Adipocyte (in vitro differentiated cells): ENCODE measurements at regions not wholly inside any gene's neighbourhood (a gene's known extent, or its start where the extent isn't known, plus 50 kb on each side); places are given as distances from the start of the nearest gene placed in this dataset.

Source experiments
- DNase-seq: peaks from one replicate; pipeline ENCODE4 v3.0.0-alpha.2; 2015; ENCODE audit warnings: low read depth
- H3K27me3 ChIP-seq: replicated peaks from 2 replicates; pipeline ENCODE4 v1.7.0; 2013; ENCODE audit warnings: mild to moderate bottlenecking, low read length, moderate library complexity; ENCODE audit not compliant: control insufficient read depth, insufficient read depth
- H3K36me3 ChIP-seq: 2 replicates; pipeline ENCODE4 v1.7.0; 2013; ENCODE audit warnings: low read length, mild to moderate bottlenecking, moderate library complexity; ENCODE audit not compliant: control insufficient read depth, insufficient read depth, severe bottlenecking
- H3K4me1 ChIP-seq: 2 replicates; pipeline ENCODE4 v1.7.0; 2013; ENCODE audit warnings: mild to moderate bottlenecking, low read length, moderate library complexity; ENCODE audit not compliant: control insufficient read depth, insufficient read depth
- H3K4me3 ChIP-seq: 2 replicates; pipeline ENCODE4 v1.7.0; 2013; ENCODE audit warnings: mild to moderate bottlenecking, low read length, moderate library complexity
- H3K9ac ChIP-seq: 2 replicates; pipeline ENCODE4 v1.7.0; 2013; ENCODE audit warnings: mild to moderate bottlenecking, low read length, moderate library complexity
- H3K9me3 ChIP-seq: 2 replicates; pipeline ENCODE4 v1.7.0; 2013; ENCODE audit warnings: mild to moderate bottlenecking, low read length, moderate library complexity; ENCODE audit not compliant: control insufficient read depth

DNA sequence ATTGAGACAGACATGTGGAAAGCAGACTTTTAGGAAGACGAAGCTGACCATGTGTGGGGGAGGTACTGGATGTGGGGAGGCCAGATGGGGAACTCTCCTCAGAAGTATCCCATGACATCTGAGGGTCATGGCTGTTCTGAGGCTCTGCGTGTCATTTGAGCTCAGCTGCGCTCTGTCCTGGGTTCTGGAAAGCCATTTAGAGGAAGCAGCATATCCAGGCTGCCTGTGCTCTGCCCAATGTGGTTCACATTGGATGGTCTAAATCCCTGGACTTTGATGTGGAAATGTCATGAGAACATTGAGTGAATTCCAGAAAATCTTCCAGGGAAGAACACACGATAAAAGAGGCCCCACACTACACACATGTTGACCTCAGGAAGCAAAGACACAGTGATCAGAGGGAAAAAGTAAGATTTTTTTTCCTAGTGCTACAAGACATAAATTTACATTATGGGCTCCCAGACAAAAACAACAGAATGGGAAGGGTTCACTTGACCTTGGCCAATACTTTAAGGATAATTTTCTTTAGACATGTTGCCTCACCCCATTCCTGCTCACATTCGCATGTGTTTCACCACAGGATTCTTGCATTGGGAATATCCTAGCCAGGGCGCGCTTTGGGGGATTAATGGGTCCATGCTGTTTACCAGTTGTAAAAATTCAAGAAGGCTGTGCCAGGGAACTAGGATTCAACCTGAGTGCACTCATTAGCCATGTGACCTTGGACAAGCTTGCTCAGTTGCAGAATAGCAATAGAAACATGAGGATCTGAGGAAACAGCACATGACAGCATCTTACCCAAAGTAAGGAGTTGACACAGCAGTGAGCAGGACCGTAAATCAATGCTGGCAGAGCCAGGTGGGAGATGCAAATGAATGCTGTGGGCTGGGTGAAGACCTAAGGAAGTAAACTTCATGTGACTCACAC is 73.2 kb upstream of the C1QTNF7 start:
- Histone ChIP-seq H3K36me3 (no peaks in the 10 kb centered on the region), H3K9me3 (no peaks in the 10 kb centered on the region), H3K4me1 (no peaks in the 10 kb centered on the region), H3K27me3 (peaks cover 2% of the 10 kb centered on the region), H3K4me3 (no peak overlapping the region), H3K9ac (no peak overlapping the region)
- DNase-seq: peak; percentile 48

DNA sequence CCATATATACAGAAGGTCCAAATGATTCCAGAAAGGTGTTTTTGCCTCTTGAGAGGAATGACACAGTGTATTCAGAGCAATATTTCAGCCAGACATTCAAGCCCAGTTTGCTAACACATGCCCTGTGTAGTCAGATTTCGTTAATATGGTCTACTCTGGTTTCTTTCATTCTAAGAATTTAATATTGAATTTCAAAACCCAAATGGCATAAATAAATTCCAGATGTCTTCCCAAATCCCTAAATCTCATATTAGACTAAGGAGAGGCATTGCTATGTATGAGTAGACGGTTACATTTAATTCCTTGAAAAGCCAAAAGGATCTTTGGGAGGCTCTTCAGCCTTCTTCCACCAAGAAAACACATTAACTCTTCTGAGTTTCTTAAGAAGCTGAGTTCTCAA is 66.3 kb upstream of the C1QTNF7 start:
- H3K4me3 ChIP-seq: no peak overlapping the region
- peak; percentile 83 for DNase-seq
- no peaks in the 10 kb centered on the region for H3K27me3 ChIP-seq
- H3K36me3 ChIP-seq: no peaks in the 10 kb centered on the region
- H3K9ac ChIP-seq: no peak overlapping the region
- H3K4me1 ChIP-seq: no peaks in the 10 kb centered on the region
- no peaks in the 10 kb centered on the region for H3K9me3 ChIP-seq

DNA sequence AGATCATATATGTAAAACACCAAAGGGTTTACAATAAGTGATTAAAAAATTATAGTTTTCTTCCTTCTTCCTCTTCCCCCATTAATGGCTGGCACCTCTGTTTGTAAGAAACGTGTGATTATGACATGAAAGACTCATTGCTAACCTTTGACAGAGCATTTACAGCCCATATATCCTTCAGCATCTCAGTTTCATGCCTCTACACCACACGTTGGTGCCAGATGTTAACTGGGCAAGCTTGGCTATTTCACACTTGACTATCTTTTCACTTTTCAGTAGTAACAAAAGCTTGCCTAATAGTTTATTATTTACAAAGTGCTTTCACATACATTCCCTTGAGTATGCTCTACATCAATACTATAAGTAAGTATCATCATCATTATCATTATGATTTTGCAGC is 65.3 kb upstream of the C1QTNF7 start:
- no peaks in the 10 kb centered on the region for H3K27me3 ChIP-seq

DNA sequence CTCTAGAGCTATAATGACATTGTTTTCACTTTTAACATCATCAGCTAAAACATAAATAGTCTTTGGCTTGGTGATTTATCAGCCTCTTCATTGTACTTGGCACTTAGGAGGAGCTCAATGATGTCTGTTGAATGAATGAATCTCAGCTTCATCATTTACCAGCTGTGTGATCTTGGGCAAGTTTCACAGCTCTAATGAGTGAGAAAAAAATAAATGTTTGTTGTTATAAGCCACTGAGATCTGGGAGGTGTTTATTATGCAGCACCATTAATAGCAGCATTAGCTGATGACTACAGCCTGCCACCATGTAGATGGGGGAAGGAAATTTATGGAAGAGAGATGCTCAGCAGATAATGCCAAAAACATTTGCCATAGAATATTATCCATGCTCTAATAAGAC is 63.6 kb upstream of the C1QTNF7 start:
- H3K9me3 ChIP-seq: no peaks in the 10 kb centered on the region
- H3K4me3 ChIP-seq: no peak overlapping the region
- H3K36me3 ChIP-seq: no peaks in the 10 kb centered on the region
- DNase-seq: no peak
- H3K27me3 ChIP-seq: no peaks in the 10 kb centered on the region
- no peak overlapping the region for H3K9ac ChIP-seq
- peaks cover 6% of the 10 kb centered on the region for H3K4me1 ChIP-seq

More for the DNA sequence above, 65.3 kb upstream of the C1QTNF7 start:
- no peaks in the 10 kb centered on the region for H3K36me3 ChIP-seq
- no peaks in the 10 kb centered on the region for H3K4me1 ChIP-seq
- no peak overlapping the region for H3K9ac ChIP-seq
- DNase-seq: no peak
- H3K4me3 ChIP-seq: no peak overlapping the region
- no peaks in the 10 kb centered on the region for H3K9me3 ChIP-seq

GRCh38 chr4:15365641-15366040 is 62.2 kb upstream of the C1QTNF7 start:
- Histone ChIP-seq H3K9ac (no peak overlapping the region), H3K36me3 (no peaks in the 10 kb centered on the region), H3K27me3 (no peaks in the 10 kb centered on the region), H3K4me3 (no peak overlapping the region), H3K9me3 (no peaks in the 10 kb centered on the region), H3K4me1 (peaks cover 7% of the 10 kb centered on the region)
- DNase-seq: no peak

GRCh38 chr4:15366721-15367120 is 61.1 kb upstream of the C1QTNF7 start:
- Histone ChIP-seq H3K9me3 (no peaks in the 10 kb centered on the region), H3K4me1 (peaks cover 7% of the 10 kb centered on the region), H3K4me3 (no peak overlapping the region), H3K9ac (no peak overlapping the region), H3K27me3 (no peaks in the 10 kb centered on the region), H3K36me3 (no peaks in the 10 kb centered on the region)
- DNase-seq: no peak

- H3K9ac ChIP-seq: no peak overlapping the region
- peak; percentile 68 for DNase-seq
- H3K4me3 ChIP-seq: no peak overlapping the region
- H3K36me3 ChIP-seq: no peaks in the 10 kb centered on the region
- H3K27me3 ChIP-seq: peaks cover 3% of the 10 kb centered on the region
- no peaks in the 10 kb centered on the region for H3K9me3 ChIP-seq
- H3K4me1 ChIP-seq: peaks cover 7% of the 10 kb centered on the region
These were observed 59.0 kb upstream of the C1QTNF7 start for GRCh38 chr4:15368856-15369255.

GRCh38 chr4:15370296-15370695 is 57.5 kb upstream of the C1QTNF7 start:
- no peak overlapping the region for H3K4me3 ChIP-seq
- no peak overlapping the region for H3K9ac ChIP-seq
- no peak for DNase-seq

DNA sequence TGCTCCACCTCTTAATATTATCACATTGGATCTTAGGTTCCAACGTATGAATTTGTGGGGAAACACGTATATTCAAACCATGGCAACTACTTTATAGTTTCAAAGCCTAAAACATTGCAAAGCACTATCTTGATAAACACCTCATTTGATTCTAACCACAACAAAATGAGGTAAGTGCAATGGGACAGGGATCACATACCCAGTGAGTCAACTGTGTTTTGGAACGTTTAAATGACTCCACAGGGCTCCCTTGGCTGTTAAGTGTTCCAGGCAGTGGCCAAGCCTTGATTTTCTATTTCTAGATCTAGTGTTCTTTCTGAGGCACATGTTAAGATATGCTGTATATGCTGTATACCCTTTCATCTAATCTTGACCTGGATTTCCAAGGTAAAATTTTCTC is 54.5 kb upstream of the C1QTNF7 start:
- Histone ChIP-seq H3K4me3 (no peak overlapping the region), H3K9ac (no peak overlapping the region), H3K36me3 (no peaks in the 10 kb centered on the region), H3K4me1 (peaks cover 23% of the 10 kb centered on the region), H3K9me3 (no peaks in the 10 kb centered on the region), H3K27me3 (peaks cover 3% of the 10 kb centered on the region)
- DNase-seq: no peak

More at GRCh38 chr4:15370296-15370695, 57.5 kb upstream of the C1QTNF7 start:
- H3K36me3 ChIP-seq: no peaks in the 10 kb centered on the region
- H3K27me3 ChIP-seq: peaks cover 3% of the 10 kb centered on the region
- H3K9me3 ChIP-seq: no peaks in the 10 kb centered on the region
- peaks cover 14% of the 10 kb centered on the region for H3K4me1 ChIP-seq

GRCh38 chr4:15374656-15375055 is 53.2 kb upstream of the C1QTNF7 start:
- Histone ChIP-seq H3K36me3 (no peaks in the 10 kb centered on the region), H3K27me3 (peaks cover 3% of the 10 kb centered on the region), H3K9me3 (no peaks in the 10 kb centered on the region), H3K9ac (peak overlapping the region; percentile 78), H3K4me1 (peaks cover 19% of the 10 kb centered on the region), H3K4me3 (peak overlapping the region; percentile 83)
- no peak for DNase-seq

DNA sequence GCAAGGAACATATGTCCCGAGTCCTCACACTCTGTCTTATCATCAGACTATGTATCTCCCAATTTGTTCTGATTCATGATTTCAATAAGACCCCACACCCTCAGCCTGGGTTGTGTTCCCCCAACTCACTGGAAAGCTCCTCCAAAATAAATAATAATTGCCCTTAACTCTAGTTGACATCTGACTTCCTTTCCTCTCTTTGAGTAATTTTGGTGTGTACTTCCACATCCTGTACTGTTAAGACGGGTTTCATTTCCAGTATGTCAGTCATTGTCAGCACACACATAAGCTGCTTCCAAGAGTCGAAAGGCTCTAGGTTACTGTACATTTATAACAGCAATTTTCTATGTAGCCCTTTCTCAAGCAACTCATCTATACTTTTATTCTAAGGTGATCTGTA is 52.2 kb upstream of the C1QTNF7 start:
- Histone ChIP-seq H3K9ac (no peak overlapping the region), H3K4me3 (peak overlapping the region; percentile 83), H3K27me3 (peaks cover 3% of the 10 kb centered on the region), H3K36me3 (no peaks in the 10 kb centered on the region), H3K9me3 (no peaks in the 10 kb centered on the region), H3K4me1 (peaks cover 19% of the 10 kb centered on the region)
- no peak for DNase-seq
